UCSD-AML1 (cell line): ENCODE measurements at regions not wholly inside any gene's neighbourhood (a gene's known extent, or its start where the extent isn't known, plus 50 kb on each side); places are given as distances from the start of the nearest gene placed in this dataset.

Source experiments
- DNase-seq: peaks from one replicate; lab custom pipeline; 2025; ENCODE audit not compliant: unreplicated experiment; lab: John Stamatoyannopoulos, UW

GRCh38 chr4:134393592-134393991, 192.0 kb upstream of the PABPC4L start:
- DNase-seq = no peak

- DNase-seq = no peak
Observed at GRCh38 chr4:134390319-134390718, 188.7 kb upstream of the PABPC4L start.

- DNase-seq = no peak
Observed at GRCh38 chr4:134388351-134388750, 186.8 kb upstream of the PABPC4L start.

- no peak for DNase-seq
Observed at GRCh38 chr4:134382478-134383227, 181.1 kb upstream of the PABPC4L start.

GRCh38 chr4:134375775-134376174, 174.2 kb upstream of the PABPC4L start:
- no peak for DNase-seq

GRCh38 chr4:134365852-134366251, 164.3 kb upstream of the PABPC4L start:
- DNase-seq = no peak

- DNase-seq = no peak
Observed at GRCh38 chr4:134364928-134365327, 163.3 kb upstream of the PABPC4L start.

- DNase-seq = no peak
Observed at GRCh38 chr4:134345244-134345643, 143.7 kb upstream of the PABPC4L start.

- no peak for DNase-seq
Observed at GRCh38 chr4:134343656-134344055, 142.1 kb upstream of the PABPC4L start.

- no peak for DNase-seq
Observed at GRCh38 chr4:134343081-134343480, 141.5 kb upstream of the PABPC4L start.

- DNase-seq = no peak
Observed at GRCh38 chr4:134337574-134337973, 136.0 kb upstream of the PABPC4L start.

- no peak for DNase-seq
Observed at GRCh38 chr4:134328741-134329140, 127.2 kb upstream of the PABPC4L start.

GRCh38 chr4:134327274-134328122, 125.9 kb upstream of the PABPC4L start:
- peak; percentile 5 for DNase-seq

- DNase-seq = no peak
Observed at GRCh38 chr4:134326866-134327265, 125.3 kb upstream of the PABPC4L start.

GRCh38 chr4:134324179-134324578, 122.6 kb upstream of the PABPC4L start:
- DNase-seq = no peak

GRCh38 chr4:134320048-134320447, 118.5 kb upstream of the PABPC4L start:
- no peak for DNase-seq

- DNase-seq = no peak
Observed at GRCh38 chr4:134313591-134313990, 112.0 kb upstream of the PABPC4L start.

GRCh38 chr4:134309715-134310114, 108.1 kb upstream of the PABPC4L start:
- no peak for DNase-seq

GRCh38 chr4:134308910-134309309, 107.3 kb upstream of the PABPC4L start:
- no peak for DNase-seq

- DNase-seq = no peak
Observed at GRCh38 chr4:134298313-134298712, 96.7 kb upstream of the PABPC4L start.

- DNase-seq = no peak
Observed at GRCh38 chr4:134297765-134298164, 96.2 kb upstream of the PABPC4L start.

- no peak for DNase-seq
Observed at GRCh38 chr4:134282680-134283079, 81.1 kb upstream of the PABPC4L start.
